ENCODE measurements at regions not wholly inside any gene's neighbourhood (a gene's known extent, or its start where the extent isn't known, plus 50 kb on each side); places are given as distances from the start of the nearest gene placed in this dataset.

GRCh38 chr14:49946320-49947141 lies 53.6 kb downstream of the ARF6 start:
- no peak for DNase-seq
- Histone ChIP-seq H3K4me1 (peaks cover 27% of the 10 kb centered on the region), H3K27me3 (ENCODE audit: low read depth) (no peaks in the 10 kb centered on the region), H3K27ac (peak overlapping the region; percentile 58), H3K9me3 (no peaks in the 10 kb centered on the region), H3K36me3 (no peaks in the 10 kb centered on the region), H3K4me3 (no peak overlapping the region)
- no peak for TF ChIP-seq CTCF (IDR thresholded peaks at IDR 0.05)
- intact Hi-C loops (cut with DNase I) = no loop called here
- ATAC-seq = peak; percentile 29 to 71

- TF ChIP-seq CTCF (IDR thresholded peaks at IDR 0.05) = no peak
- Histone ChIP-seq H3K4me3 (no peak overlapping the region), H3K27ac (peak overlapping the region; percentile 58), H3K4me1 (peaks cover 24% of the 10 kb centered on the region), H3K36me3 (no peaks in the 10 kb centered on the region), H3K27me3 (ENCODE audit: low read depth) (no peaks in the 10 kb centered on the region), H3K9me3 (no peaks in the 10 kb centered on the region)
- no peak for ATAC-seq
- intact Hi-C loops (cut with DNase I) = no loop called here
- no peak for DNase-seq
These were observed 54.6 kb downstream of the ARF6 start for GRCh38 chr14:49947506-49947905.

- Histone ChIP-seq H3K4me3 (no peak overlapping the region), H3K4me1 (peaks cover 22% of the 10 kb centered on the region), H3K27ac (peak overlapping the region; percentile 32), H3K36me3 (no peaks in the 10 kb centered on the region), H3K27me3 (ENCODE audit: low read depth) (no peaks in the 10 kb centered on the region), H3K9me3 (no peaks in the 10 kb centered on the region)
- ATAC-seq = peak; percentile 64 to 83
- no peak for TF ChIP-seq CTCF (IDR thresholded peaks at IDR 0.05)
- peak; percentile 81 for DNase-seq
- intact Hi-C loops (cut with DNase I) = no loop called here
These were observed 57.7 kb downstream of the ARF6 start for GRCh38 chr14:49950275-49951228.

- Histone ChIP-seq H3K36me3 (no peaks in the 10 kb centered on the region), H3K27me3 (ENCODE audit: low read depth) (no peaks in the 10 kb centered on the region), H3K9me3 (no peaks in the 10 kb centered on the region), H3K4me1 (peaks cover 15% of the 10 kb centered on the region), H3K27ac (no peak overlapping the region), H3K4me3 (no peak overlapping the region)
- intact Hi-C loops (cut with DNase I) = no loop called here
- DNase-seq (no peak), ATAC-seq (no peak)
- TF ChIP-seq CTCF (IDR thresholded peaks at IDR 0.05) = no peak
These were observed 58.3 kb downstream of the ARF6 start for GRCh38 chr14:49951229-49951607.

- ATAC-seq = peak; percentile 79 to 82
- Histone ChIP-seq H3K4me1 (peaks cover 9% of the 10 kb centered on the region), H3K4me3 (no peak overlapping the region), H3K36me3 (no peaks in the 10 kb centered on the region), H3K27me3 (ENCODE audit: low read depth) (no peaks in the 10 kb centered on the region), H3K27ac (no peak overlapping the region), H3K9me3 (no peaks in the 10 kb centered on the region)
- no peak for DNase-seq
- no peak for TF ChIP-seq CTCF (IDR thresholded peaks at IDR 0.05)
- intact Hi-C loops (cut with DNase I) = no loop called here
These were observed 58.9 kb downstream of the ARF6 start for GRCh38 chr14:49951691-49952345.

Data from lower lobe of right lung (tissue), 2 donors.